CD8-positive, alpha-beta memory T cell (primary cell): ENCODE measurements at regions not wholly inside any gene's neighbourhood (a gene's known extent, or its start where the extent isn't known, plus 50 kb on each side); places are given as distances from the start of the nearest gene placed in this dataset.
A peak's percentile ranks its signal among the peaks of the same experiment; 100 is the strongest.

ENCODE experiments used
- CTCF ChIA-PET: fragments of 350-600 bp; sonication (Branson Sonifier 250); formaldehyde crosslinking; loops from one replicate; lab custom pipeline; 2021; ENCODE audit warnings: antibody characterized with exemption; lab: Charles Lee
- POLR2A ChIA-PET: fragments of 350-600 bp; sonication (Branson Sonifier 250); formaldehyde crosslinking; loops from one replicate; lab custom pipeline; 2021; ENCODE audit warnings: antibody characterized with exemption; lab: Charles Lee
- DNase-seq, 5 donors: peaks; one replicate each; pipeline versions ENCODE4 v3.0.0 to v3.0.0-alpha.2; 2020 to 2022; ENCODE audit warnings: mixed read lengths in 1 of 5
- H3K27ac ChIP-seq: one replicate; pipeline ENCODE4 v1.7.0; 2013; ENCODE audit warnings: low read depth, mild to moderate bottlenecking, low read length, moderate library complexity
- H3K27me3 ChIP-seq: 2 replicates; pipeline ENCODE4 v1.7.0; 2013; ENCODE audit warnings: low read length, mild to moderate bottlenecking; ENCODE audit not compliant: insufficient read depth, poor library complexity, severe bottlenecking
- H3K36me3 ChIP-seq: 2 replicates; pipeline ENCODE4 v1.7.0; 2013; ENCODE audit warnings: mild to moderate bottlenecking, low read length, moderate library complexity; ENCODE audit not compliant: insufficient read depth
- H3K4me1 ChIP-seq: 2 replicates; pipeline ENCODE4 v1.7.0; 2013; ENCODE audit warnings: mild to moderate bottlenecking, low read length, moderate library complexity; ENCODE audit not compliant: insufficient read depth
- H3K4me3 ChIP-seq: 2 replicates; pipeline ENCODE4 v1.7.0; 2013; ENCODE audit warnings: mild to moderate bottlenecking, low read length
- H3K9me3 ChIP-seq: 2 replicates; pipeline ENCODE4 v1.7.0; 2013; ENCODE audit warnings: mild to moderate bottlenecking, low read length
- H3K27ac Mint-ChIP-seq, 8 donors: one replicate each; pipeline ENCODE4 v1.8.0; 2020 to 2021; ENCODE audit warnings: mixed read lengths in 8 of 8, mild to moderate bottlenecking in 6 of 8, inconsistent platforms in 3 of 8, moderate library complexity in 3 of 8
- H3K27me3 Mint-ChIP-seq, 2 donors: one replicate each; pipeline ENCODE4 v1.8.0; 2020 to 2021; ENCODE audit warnings: mixed read lengths in 2 of 2, mild to moderate bottlenecking in 1 of 2, moderate library complexity in 1 of 2
- H3K36me3 Mint-ChIP-seq, 3 donors: one replicate each; pipeline ENCODE4 v1.8.0; 2020 to 2021; ENCODE audit warnings: mixed read lengths in 3 of 3, inconsistent platforms in 1 of 3, mild to moderate bottlenecking in 1 of 3
- H3K4me1 Mint-ChIP-seq, 3 donors: one replicate each; pipeline ENCODE4 v1.8.0; 2020 to 2021; ENCODE audit warnings: mixed read lengths in 3 of 3, inconsistent platforms in 1 of 3, mild to moderate bottlenecking in 1 of 3
- H3K4me3 Mint-ChIP-seq, 7 donors: one replicate each; pipeline ENCODE4 v1.8.0; 2020 to 2021; ENCODE audit warnings: mixed read lengths in 7 of 7, mild to moderate bottlenecking in 6 of 7, moderate library complexity in 4 of 7, inconsistent platforms in 2 of 7
- H3K9me3 Mint-ChIP-seq, 5 donors: one replicate each; pipeline ENCODE4 v1.8.0; 2020 to 2022; ENCODE audit warnings: mixed read lengths in 5 of 5, mild to moderate bottlenecking in 3 of 5, moderate library complexity in 2 of 5, inconsistent platforms in 1 of 5

DNA sequence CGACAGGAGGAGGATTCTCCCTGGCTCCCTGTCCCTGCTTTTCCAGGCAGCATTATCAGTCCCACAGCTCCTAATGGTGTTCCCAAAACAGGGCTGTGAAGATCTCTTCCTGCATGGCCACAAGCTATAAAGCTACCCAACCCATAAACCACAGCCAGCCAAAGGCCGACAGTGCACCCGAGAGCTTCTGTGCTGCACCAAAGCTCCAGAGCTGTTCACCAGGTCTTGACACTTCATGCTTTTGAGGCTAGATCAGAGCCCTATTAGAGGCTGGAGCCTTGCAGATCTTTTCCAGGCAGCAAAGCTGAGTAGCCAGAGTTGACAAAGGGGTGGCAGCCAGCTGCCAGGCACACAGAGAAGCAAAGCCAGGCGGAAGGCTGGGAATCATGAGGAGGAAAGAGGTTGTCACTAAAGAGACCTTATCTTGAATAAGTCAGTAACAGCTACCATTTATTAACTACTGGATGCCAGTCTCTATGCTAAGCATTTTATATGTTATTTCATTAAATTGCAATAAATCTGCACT, 180.4 kb downstream of the KATNAL1 start:
- Mint-ChIP-seq H3K9me3 (no peaks in the 10 kb centered on the region), H3K27ac (peak overlapping the region in 2 of 8 donors; percentile 34 to 43), H3K4me1 (peaks cover 13 to 25% (median 20%) of the 10 kb centered on the region in 3 donors), H3K36me3 (no peaks in the 10 kb centered on the region), H3K27me3 (no peaks in the 10 kb centered on the region), H3K4me3 (no peak overlapping the region)
- H3K36me3 ChIP-seq = no peaks in the 10 kb centered on the region
- no peaks in the 10 kb centered on the region for H3K27me3 ChIP-seq
- no peak overlapping the region for H3K27ac ChIP-seq
- no peak overlapping the region for H3K4me3 ChIP-seq
- H3K4me1 ChIP-seq = peaks cover 12% of the 10 kb centered on the region
- POLR2A ChIA-PET = no interaction called here
- no peak for DNase-seq
- CTCF ChIA-PET = interaction anchor here (0.6 to 10.5 kb wide), 4 partner anchors 12 to 34 kb away, joined by 3 to 276 read pairs (median 22); no protein-coding TSS in a partner anchor
- H3K9me3 ChIP-seq = no peaks in the 10 kb centered on the region

GRCh38 chr13:30125422-30126073, 181.8 kb downstream of the KATNAL1 start:
- no peaks in the 10 kb centered on the region for H3K9me3 Mint-ChIP-seq
- H3K4me1 Mint-ChIP-seq = peaks cover 21 to 39% (median 34%) of the 10 kb centered on the region in 3 donors
- ChIA-PET POLR2A (no interaction called here), CTCF (interaction anchor here (1.2 to 10.5 kb wide), 5 partner anchors 11 to 618 kb away, joined by 3 to 276 read pairs (median 21); no protein-coding TSS in a partner anchor)
- Histone ChIP-seq H3K9me3 (no peaks in the 10 kb centered on the region), H3K4me3 (no peak overlapping the region), H3K36me3 (no peaks in the 10 kb centered on the region), H3K27ac (no peak overlapping the region), H3K4me1 (peaks cover 12% of the 10 kb centered on the region), H3K27me3 (no peaks in the 10 kb centered on the region)
- DNase-seq = no peak
- H3K27ac Mint-ChIP-seq = peak overlapping the region in 1 of 8 donors; percentile 18
- H3K27me3 Mint-ChIP-seq = no peaks in the 10 kb centered on the region
- no peak overlapping the region for H3K4me3 Mint-ChIP-seq
- no peaks in the 10 kb centered on the region for H3K36me3 Mint-ChIP-seq

GRCh38 chr13:30124131-30124768, 183.1 kb downstream of the KATNAL1 start:
- Histone ChIP-seq H3K36me3 (no peaks in the 10 kb centered on the region), H3K27ac (no peak overlapping the region), H3K27me3 (no peaks in the 10 kb centered on the region), H3K4me1 (peaks cover 22% of the 10 kb centered on the region), H3K4me3 (no peak overlapping the region), H3K9me3 (no peaks in the 10 kb centered on the region)
- Mint-ChIP-seq H3K9me3 (no peaks in the 10 kb centered on the region), H3K27me3 (peaks cover 0 to 2% of the 10 kb centered on the region in 2 donors), H3K4me1 (peaks cover 33 to 52% (median 47%) of the 10 kb centered on the region in 3 donors), H3K27ac (no peak overlapping the region), H3K4me3 (no peak overlapping the region), H3K36me3 (no peaks in the 10 kb centered on the region)
- no peak for DNase-seq
- ChIA-PET POLR2A (no interaction called here), CTCF (interaction anchor here (1.2 to 4.3 kb wide), 5 partner anchors 7 to 616 kb away, joined by 3 to 27 read pairs (median 15); no protein-coding TSS in a partner anchor)

DNA sequence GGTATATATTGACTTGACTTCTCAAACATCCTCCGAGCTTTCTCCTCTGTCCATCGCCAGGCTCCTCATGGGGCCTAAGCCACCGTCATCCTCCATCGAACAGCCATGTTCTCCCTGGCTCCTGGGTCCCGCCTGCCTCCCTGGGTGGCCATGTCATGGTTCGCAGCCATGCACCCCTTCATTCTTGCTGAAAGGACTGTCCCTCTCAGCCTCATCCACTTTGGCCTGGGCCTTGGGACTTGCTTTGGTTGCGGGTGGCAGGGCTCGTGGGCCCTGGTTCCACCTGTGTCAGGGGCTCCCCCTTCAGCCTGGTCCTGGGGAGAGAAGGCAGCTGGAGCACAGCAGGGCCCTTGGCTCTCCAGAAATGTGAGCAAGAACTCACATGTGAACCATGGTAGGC, 183.8 kb downstream of the KATNAL1 start:
- H3K27ac ChIP-seq = no peak overlapping the region
- H3K36me3 ChIP-seq = no peaks in the 10 kb centered on the region
- DNase-seq = no peak
- H3K27me3 ChIP-seq = no peaks in the 10 kb centered on the region
- ChIA-PET POLR2A (no interaction called here), CTCF (interaction anchor here (3.7 to 4.3 kb wide), 3 partner anchors 8 to 35 kb away, joined by 15 to 27 read pairs (median 21); no protein-coding TSS in a partner anchor)
- peaks cover 0 to 2% of the 10 kb centered on the region in 2 donors for H3K27me3 Mint-ChIP-seq
- H3K36me3 Mint-ChIP-seq = no peaks in the 10 kb centered on the region
- no peak overlapping the region for H3K27ac Mint-ChIP-seq
- H3K9me3 ChIP-seq = no peaks in the 10 kb centered on the region
- peaks cover 24% of the 10 kb centered on the region for H3K4me1 ChIP-seq
- no peak overlapping the region for H3K4me3 ChIP-seq
- H3K4me3 Mint-ChIP-seq = no peak overlapping the region
- no peaks in the 10 kb centered on the region for H3K9me3 Mint-ChIP-seq
- peaks cover 32 to 52% (median 47%) of the 10 kb centered on the region in 3 donors for H3K4me1 Mint-ChIP-seq

GRCh38 chr13:30121666-30122065, 185.7 kb downstream of the KATNAL1 start:
- no peak for DNase-seq
- Mint-ChIP-seq H3K27me3 (peaks cover 0 to 2% of the 10 kb centered on the region in 2 donors), H3K9me3 (no peaks in the 10 kb centered on the region), H3K4me1 (peaks cover 30 to 44% (median 40%) of the 10 kb centered on the region in 3 donors), H3K4me3 (no peak overlapping the region), H3K27ac (peak overlapping the region in 1 of 8 donors; percentile 58), H3K36me3 (no peaks in the 10 kb centered on the region)
- ChIA-PET POLR2A (no interaction called here), CTCF (interaction anchor here (1.3 to 4.3 kb wide), 3 partner anchors 10 to 351 kb away, joined by 3 to 27 read pairs (median 15); no protein-coding TSS in a partner anchor)
- H3K9me3 ChIP-seq = no peaks in the 10 kb centered on the region
- no peaks in the 10 kb centered on the region for H3K36me3 ChIP-seq
- no peak overlapping the region for H3K4me3 ChIP-seq
- peaks cover 15% of the 10 kb centered on the region for H3K4me1 ChIP-seq
- no peaks in the 10 kb centered on the region for H3K27me3 ChIP-seq
- no peak overlapping the region for H3K27ac ChIP-seq

DNA sequence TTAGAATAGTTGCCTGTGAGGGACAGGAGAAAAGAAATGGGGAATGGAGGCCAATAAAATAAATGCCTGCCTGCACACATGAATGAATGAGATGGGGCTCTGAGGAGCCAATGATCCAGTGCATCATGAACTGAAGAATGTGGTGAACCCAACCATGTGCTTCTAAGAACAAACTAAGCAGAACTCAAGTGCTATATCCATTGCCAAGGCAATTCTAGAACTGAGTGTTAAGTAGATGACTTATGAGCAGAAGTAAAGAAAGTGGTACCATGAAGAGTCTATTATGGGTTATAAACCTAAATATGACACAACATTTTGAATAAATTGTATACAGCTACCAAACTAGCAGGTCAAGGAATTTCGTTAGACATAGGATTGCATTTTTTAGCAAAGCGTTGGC, 186.1 kb downstream of the KATNAL1 start:
- POLR2A ChIA-PET = no interaction called here
- H3K36me3 ChIP-seq = no peaks in the 10 kb centered on the region
- peaks cover 0 to 2% of the 10 kb centered on the region in 2 donors for H3K27me3 Mint-ChIP-seq
- DNase-seq = no peak
- no peak overlapping the region for H3K4me3 Mint-ChIP-seq
- peaks cover 15% of the 10 kb centered on the region for H3K4me1 ChIP-seq
- H3K36me3 Mint-ChIP-seq = no peaks in the 10 kb centered on the region
- no peaks in the 10 kb centered on the region for H3K27me3 ChIP-seq
- CTCF ChIA-PET = interaction anchor here (1.3 to 4.3 kb wide), 3 partner anchors 10 to 351 kb away, joined by 3 to 27 read pairs (median 15); no protein-coding TSS in a partner anchor
- H3K4me1 Mint-ChIP-seq = peaks cover 30 to 44% (median 38%) of the 10 kb centered on the region in 3 donors
- peak overlapping the region in 1 of 8 donors; percentile 56 for H3K27ac Mint-ChIP-seq
- no peaks in the 10 kb centered on the region for H3K9me3 Mint-ChIP-seq
- H3K9me3 ChIP-seq = no peaks in the 10 kb centered on the region
- H3K27ac ChIP-seq = no peak overlapping the region
- no peak overlapping the region for H3K4me3 ChIP-seq

DNA sequence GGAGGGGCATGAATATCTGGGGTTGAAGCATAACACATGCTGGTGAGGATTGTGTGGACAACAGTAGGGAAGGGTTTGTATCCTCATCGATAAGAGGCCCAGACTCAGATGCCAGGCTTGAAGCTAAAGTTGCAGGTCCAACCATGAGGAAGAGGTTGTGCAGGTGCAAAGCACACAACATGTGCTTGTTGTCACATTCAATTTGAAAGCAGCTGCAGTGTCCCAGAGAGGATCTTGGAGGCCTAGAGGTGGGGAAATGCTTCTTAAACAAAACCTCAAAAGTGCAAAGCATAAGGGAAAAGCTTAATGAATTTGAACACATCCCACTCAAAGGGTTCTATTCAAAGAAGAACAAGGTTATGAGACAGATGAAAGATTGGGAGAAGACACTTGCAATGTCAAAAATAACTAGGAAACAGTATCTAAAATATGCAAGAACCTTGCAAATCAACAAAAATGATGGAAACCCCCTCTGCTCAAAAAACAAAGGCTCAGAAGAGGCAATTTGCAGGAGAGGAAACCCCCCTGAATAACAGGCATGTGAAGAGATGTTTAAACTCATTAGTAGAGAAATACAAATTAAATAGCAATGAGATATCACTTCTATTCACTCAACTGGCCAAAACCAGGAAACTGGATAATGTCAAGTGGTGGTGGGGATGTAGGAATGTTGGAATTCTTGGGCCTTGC, 187.1 kb downstream of the KATNAL1 start:
- Mint-ChIP-seq H3K9me3 (no peaks in the 10 kb centered on the region), H3K4me3 (no peak overlapping the region), H3K36me3 (no peaks in the 10 kb centered on the region), H3K4me1 (peaks cover 31 to 45% (median 38%) of the 10 kb centered on the region in 3 donors), H3K27ac (peak overlapping the region in 2 of 8 donors; percentile 37 to 58), H3K27me3 (peaks cover 0 to 2% of the 10 kb centered on the region in 2 donors)
- H3K27ac ChIP-seq = no peak overlapping the region
- DNase-seq = no peak
- H3K27me3 ChIP-seq = no peaks in the 10 kb centered on the region
- H3K4me3 ChIP-seq = no peak overlapping the region
- ChIA-PET POLR2A (no interaction called here), CTCF (interaction anchor here (0.8 to 4.3 kb wide), 3 partner anchors 12 to 38 kb away, joined by 3 to 15 read pairs (median 11); no protein-coding TSS in a partner anchor)
- H3K9me3 ChIP-seq = no peaks in the 10 kb centered on the region
- no peaks in the 10 kb centered on the region for H3K36me3 ChIP-seq
- H3K4me1 ChIP-seq = peaks cover 15% of the 10 kb centered on the region
